ENCODE measurements at regions not wholly inside any gene's neighbourhood (a gene's known extent, or its start where the extent isn't known, plus 50 kb on each side); places are given as distances from the start of the nearest gene placed in this dataset.
A peak's percentile ranks its signal among the peaks of the same experiment; 100 is the strongest.

- no peak overlapping the region for H3K27ac Mint-ChIP-seq
Observed at GRCh38 chr9:75235632-75236031, 147.3 kb downstream of the OSTF1 start.

More at GRCh38 chr9:75235632-75236031, 147.3 kb downstream of the OSTF1 start:
- no peaks in the 10 kb centered on the region for H3K4me1 Mint-ChIP-seq
- Histone ChIP-seq H3K9me2 (ENCODE audit: insufficient read depth) (no peaks in the 10 kb centered on the region), H2AFZ (no peak overlapping the region; the same call in 1 of the 2 replicates), H3K4me1 (ENCODE audit: insufficient read depth) (no peaks in the 10 kb centered on the region), H3K4me2 (no peak overlapping the region), H3K27me3 (ENCODE audit: insufficient read depth) (no peaks in the 10 kb centered on the region), H3K36me3 (ENCODE audit: insufficient read depth) (peaks cover 6% of the 10 kb centered on the region; the same call in 1 of the 2 replicates), H4K20me1 (replicated peaks; ENCODE audit: insufficient read depth) (no peaks in the 10 kb centered on the region), H3K4me3 (no peak overlapping the region), H3K27ac (ENCODE audit: low read depth) (no peak overlapping the region), H3F3A (replicated peaks; ENCODE audit: low read depth) (no peaks in the 10 kb centered on the region), H3K79me2 (replicated peaks; ENCODE audit: insufficient read depth) (no peaks in the 10 kb centered on the region)
- peaks cover 30% of the 10 kb centered on the region for H3K9me3 Mint-ChIP-seq
- peaks cover 11% of the 10 kb centered on the region for H3K36me3 Mint-ChIP-seq (ENCODE audit: low read depth)
- H3K27me3 Mint-ChIP-seq (ENCODE audit: insufficient read depth, low read depth, poor library complexity): no peaks in the 10 kb centered on the region
- H3K4me3 Mint-ChIP-seq: no peak overlapping the region
- DNase-seq (ENCODE audit: low spot score) (peak; percentile 31), ATAC-seq (no peak)
- TF ChIP-seq JUNB (IDR thresholded peaks at IDR 0.05; ENCODE audit: unreplicated experiment) (no peak), ZNF114 (CRISPR knock-in tag; IDR thresholded peaks at IDR 0.05) (no peak), ETS1 (IDR thresholded peaks at IDR 0.05) (no peak), ZNF462 (CRISPR knock-in tag; IDR thresholded peaks at IDR 0.05) (no peak), ZNF331 (CRISPR knock-in tag; IDR thresholded peaks at IDR 0.05; ENCODE audit: low read depth) (no peak), EZH2phosphoT487 (IDR thresholded peaks at IDR 0.05; ENCODE audit: unreplicated experiment) (no peak), NANOG (IDR thresholded peaks at IDR 0.05; ENCODE audit: borderline replicate concordance) (no peak), STAT1 (IDR thresholded peaks at IDR 0.05; ENCODE audit: unreplicated experiment) (no peak), EZH2 (IDR thresholded peaks at IDR 0.05; ENCODE audit: low read depth, unreplicated experiment) (no peak), CREB1 (CRISPR knock-in tag; IDR thresholded peaks at IDR 0.05; ENCODE audit: low read depth) (no peak)
- TF ChIP-seq, protein P1, sequence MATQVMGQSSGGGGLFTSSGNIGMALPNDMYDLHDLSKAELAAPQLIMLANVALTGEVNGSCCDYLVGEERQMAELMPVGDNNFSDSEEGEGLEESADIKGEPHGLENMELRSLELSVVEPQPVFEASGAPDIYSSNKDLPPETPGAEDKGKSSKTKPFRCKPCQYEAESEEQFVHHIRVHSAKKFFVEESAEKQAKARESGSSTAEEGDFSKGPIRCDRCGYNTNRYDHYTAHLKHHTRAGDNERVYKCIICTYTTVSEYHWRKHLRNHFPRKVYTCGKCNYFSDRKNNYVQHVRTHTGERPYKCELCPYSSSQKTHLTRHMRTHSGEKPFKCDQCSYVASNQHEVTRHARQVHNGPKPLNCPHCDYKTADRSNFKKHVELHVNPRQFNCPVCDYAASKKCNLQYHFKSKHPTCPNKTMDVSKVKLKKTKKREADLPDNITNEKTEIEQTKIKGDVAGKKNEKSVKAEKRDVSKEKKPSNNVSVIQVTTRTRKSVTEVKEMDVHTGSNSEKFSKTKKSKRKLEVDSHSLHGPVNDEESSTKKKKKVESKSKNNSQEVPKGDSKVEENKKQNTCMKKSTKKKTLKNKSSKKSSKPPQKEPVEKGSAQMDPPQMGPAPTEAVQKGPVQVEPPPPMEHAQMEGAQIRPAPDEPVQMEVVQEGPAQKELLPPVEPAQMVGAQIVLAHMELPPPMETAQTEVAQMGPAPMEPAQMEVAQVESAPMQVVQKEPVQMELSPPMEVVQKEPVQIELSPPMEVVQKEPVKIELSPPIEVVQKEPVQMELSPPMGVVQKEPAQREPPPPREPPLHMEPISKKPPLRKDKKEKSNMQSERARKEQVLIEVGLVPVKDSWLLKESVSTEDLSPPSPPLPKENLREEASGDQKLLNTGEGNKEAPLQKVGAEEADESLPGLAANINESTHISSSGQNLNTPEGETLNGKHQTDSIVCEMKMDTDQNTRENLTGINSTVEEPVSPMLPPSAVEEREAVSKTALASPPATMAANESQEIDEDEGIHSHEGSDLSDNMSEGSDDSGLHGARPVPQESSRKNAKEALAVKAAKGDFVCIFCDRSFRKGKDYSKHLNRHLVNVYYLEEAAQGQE (IDR thresholded peaks at IDR 0.05; ENCODE audit: unreplicated experiment): no peak
- TF ChIP-seq, protein P2, sequence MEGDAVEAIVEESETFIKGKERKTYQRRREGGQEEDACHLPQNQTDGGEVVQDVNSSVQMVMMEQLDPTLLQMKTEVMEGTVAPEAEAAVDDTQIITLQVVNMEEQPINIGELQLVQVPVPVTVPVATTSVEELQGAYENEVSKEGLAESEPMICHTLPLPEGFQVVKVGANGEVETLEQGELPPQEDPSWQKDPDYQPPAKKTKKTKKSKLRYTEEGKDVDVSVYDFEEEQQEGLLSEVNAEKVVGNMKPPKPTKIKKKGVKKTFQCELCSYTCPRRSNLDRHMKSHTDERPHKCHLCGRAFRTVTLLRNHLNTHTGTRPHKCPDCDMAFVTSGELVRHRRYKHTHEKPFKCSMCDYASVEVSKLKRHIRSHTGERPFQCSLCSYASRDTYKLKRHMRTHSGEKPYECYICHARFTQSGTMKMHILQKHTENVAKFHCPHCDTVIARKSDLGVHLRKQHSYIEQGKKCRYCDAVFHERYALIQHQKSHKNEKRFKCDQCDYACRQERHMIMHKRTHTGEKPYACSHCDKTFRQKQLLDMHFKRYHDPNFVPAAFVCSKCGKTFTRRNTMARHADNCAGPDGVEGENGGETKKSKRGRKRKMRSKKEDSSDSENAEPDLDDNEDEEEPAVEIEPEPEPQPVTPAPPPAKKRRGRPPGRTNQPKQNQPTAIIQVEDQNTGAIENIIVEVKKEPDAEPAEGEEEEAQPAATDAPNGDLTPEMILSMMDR (conservative IDR thresholded peaks at IDR 0.05; ENCODE audit: low read depth in 2 of 2): no peak
